ENCODE measurements at regions not wholly inside any gene's neighbourhood (a gene's known extent, or its start where the extent isn't known, plus 50 kb on each side); places are given as distances from the start of the nearest gene placed in this dataset.

GRCh38 chr12:115405471-115405860 lies 721.5 kb upstream of the TBX3 start:
- Histone ChIP-seq H3K36me3 (replicated peaks in 1 of 2; ENCODE audit: insufficient read depth in 1 of 2, low read depth in 2 of 2) (no peaks in the 10 kb centered on the region), H3K27me3 (no peaks in the 10 kb centered on the region), H3K9me3 (no peaks in the 10 kb centered on the region), H3K27ac (no peak overlapping the region), H3K4me1 (no peaks in the 10 kb centered on the region), H3K4me3 (no peak overlapping the region)
- DNase-seq: no peak
- intact Hi-C loops (cut with DNase I): no loop called here
- TF ChIP-seq POLR2A (IDR thresholded peaks at IDR 0.05): no peak
- no peak for TF ChIP-seq CTCF (IDR thresholded peaks at IDR 0.05)
- no peak for ATAC-seq
- 65 to 74% methylated on average over 4 of the region's 4 CpGs for WGBS, 2 donors

DNA sequence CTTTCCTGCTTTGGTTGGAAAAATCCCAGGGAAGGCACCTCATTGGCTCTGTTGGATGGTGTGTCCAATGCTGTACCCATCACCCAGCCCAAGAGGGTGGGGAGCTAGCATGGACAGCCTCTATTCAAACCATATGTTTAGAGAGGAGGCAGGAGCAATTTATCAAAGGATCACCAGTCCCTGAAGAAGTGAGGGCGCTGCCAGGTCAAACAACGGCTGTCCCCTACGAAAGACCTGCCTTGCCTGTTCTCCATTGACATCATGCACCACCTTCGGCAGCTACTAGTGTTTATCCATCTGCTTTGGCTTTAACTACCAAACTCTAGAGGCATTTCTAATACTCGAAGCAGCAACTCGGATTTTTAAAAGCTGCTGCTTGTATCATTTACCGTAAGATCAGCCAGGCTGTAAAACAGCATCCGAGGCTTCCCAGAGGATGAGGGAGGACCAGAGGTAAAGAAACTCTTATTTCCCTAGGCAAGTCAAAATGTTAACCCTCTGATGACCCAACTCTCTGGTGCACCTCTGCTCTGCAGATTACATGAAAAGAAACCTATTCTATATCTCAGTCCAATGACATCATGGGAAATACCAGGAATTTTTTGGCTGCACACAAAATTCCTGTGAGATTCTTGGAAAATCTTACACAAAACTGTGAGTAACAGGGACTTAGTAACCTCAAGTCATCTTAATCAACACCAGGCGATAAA lies 720.9 kb upstream of the TBX3 start:
- no peaks in the 10 kb centered on the region for H3K4me1 ChIP-seq
- H3K36me3 ChIP-seq (replicated peaks in 1 of 2; ENCODE audit: insufficient read depth in 1 of 2, low read depth in 2 of 2): no peaks in the 10 kb centered on the region
- intact Hi-C loops (cut with DNase I): no loop called here
- TF ChIP-seq POLR2A (IDR thresholded peaks at IDR 0.05) (no peak), CTCF (IDR thresholded peaks at IDR 0.05) (no peak)
- no peaks in the 10 kb centered on the region for H3K27me3 ChIP-seq
- no peak for DNase-seq
- no peak overlapping the region for H3K27ac ChIP-seq
- H3K4me3 ChIP-seq: no peak overlapping the region
- ATAC-seq: no peak
- H3K9me3 ChIP-seq: no peaks in the 10 kb centered on the region
- WGBS, 2 donors: 38 to 50% methylated on average over 9 of the region's 9 CpGs

- intact Hi-C loops (cut with DNase I): no loop called here
- TF ChIP-seq POLR2A (IDR thresholded peaks at IDR 0.05): no peak
- TF ChIP-seq CTCF (IDR thresholded peaks at IDR 0.05): no peak
- H3K36me3 ChIP-seq (replicated peaks in 1 of 2; ENCODE audit: insufficient read depth in 1 of 2, low read depth in 2 of 2): no peaks in the 10 kb centered on the region
Measured at GRCh38 chr12:115403689-115404088, 719.7 kb upstream of the TBX3 start.

GRCh38 chr12:115403253-115403652 lies 719.3 kb upstream of the TBX3 start:
- no peak for ATAC-seq
- 33% methylated on average over 2 of the region's 2 CpGs for WGBS, 2 donors
- Histone ChIP-seq H3K4me3 (no peak overlapping the region), H3K4me1 (no peaks in the 10 kb centered on the region), H3K36me3 (replicated peaks in 1 of 2; ENCODE audit: insufficient read depth in 1 of 2, low read depth in 2 of 2) (no peaks in the 10 kb centered on the region), H3K27ac (no peak overlapping the region), H3K9me3 (no peaks in the 10 kb centered on the region), H3K27me3 (no peaks in the 10 kb centered on the region)
- no peak for DNase-seq
- TF ChIP-seq POLR2A (IDR thresholded peaks at IDR 0.05) (no peak), CTCF (IDR thresholded peaks at IDR 0.05) (no peak)
- intact Hi-C loops (cut with DNase I): no loop called here

More at GRCh38 chr12:115403689-115404088, 719.7 kb upstream of the TBX3 start:
- no peak for DNase-seq
- Histone ChIP-seq H3K4me3 (no peak overlapping the region), H3K27me3 (no peaks in the 10 kb centered on the region), H3K9me3 (no peaks in the 10 kb centered on the region), H3K4me1 (no peaks in the 10 kb centered on the region), H3K27ac (no peak overlapping the region)
- 78 to 84% methylated on average over 5 of the region's 5 CpGs for WGBS, 2 donors
- ATAC-seq: no peak
